GM18909 (cell line): ENCODE measurements at regions not wholly inside any gene's neighbourhood (a gene's known extent, or its start where the extent isn't known, plus 50 kb on each side); places are given as distances from the start of the nearest gene placed in this dataset.

Source experiments
- ATAC-seq: cut with Tn5 transposase; IDR thresholded peaks from one replicate; pipeline ENCODE4 v1.9.1; 2021; ENCODE audit warnings: mild to moderate bottlenecking; ENCODE audit not compliant: unreplicated experiment, poor library complexity

DNA sequence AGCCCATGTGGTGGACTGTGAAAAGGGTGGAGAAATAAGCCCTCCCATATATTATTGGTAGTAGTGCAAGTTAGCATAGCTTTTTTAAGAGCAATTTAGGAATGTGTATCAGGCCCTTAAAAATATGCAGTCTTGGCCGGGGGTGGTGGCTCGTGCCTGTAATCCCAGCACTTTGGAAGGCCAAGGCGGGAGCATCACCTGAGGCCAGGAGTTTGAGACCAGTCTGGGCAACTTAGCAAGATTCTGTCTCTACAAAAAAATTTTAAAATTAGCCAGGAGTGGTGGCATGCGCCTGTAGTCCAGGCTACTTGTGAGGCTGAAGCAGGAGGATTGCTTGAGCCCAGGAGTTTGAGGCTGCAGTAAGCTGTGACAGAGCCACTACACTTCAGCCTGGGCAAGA is 64.2 kb upstream of the BCAT1 start:
- ATAC-seq, result no peak

DNA sequence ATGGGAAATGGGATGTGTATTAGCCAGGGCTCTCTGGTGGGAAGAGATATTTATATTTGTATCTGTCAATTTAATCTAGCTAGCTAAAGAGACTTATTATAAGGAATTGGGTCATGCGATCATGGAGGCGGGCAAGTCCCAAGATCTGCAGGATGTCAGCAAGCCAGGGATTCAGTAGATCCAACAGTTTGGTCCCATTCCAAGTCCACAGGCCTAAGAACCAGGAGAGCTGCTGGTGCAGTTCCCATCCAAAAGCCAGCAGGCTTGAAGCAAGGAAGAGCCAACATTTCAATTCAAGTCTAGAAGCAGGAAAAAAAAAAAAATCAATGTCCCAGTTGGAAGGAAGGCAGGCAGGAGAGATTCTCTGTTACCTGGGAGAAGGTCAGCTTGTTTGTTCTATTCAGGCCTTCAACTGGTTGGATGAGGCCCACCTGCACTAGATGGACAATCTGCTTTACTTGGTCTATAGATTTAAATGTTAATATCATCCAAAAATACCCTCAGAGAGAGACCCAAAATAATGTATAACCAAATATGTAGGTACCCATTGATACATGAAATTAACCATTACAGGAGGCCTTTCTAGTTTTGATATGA is 60.7 kb upstream of the BCAT1 start:
- no peak for ATAC-seq

DNA sequence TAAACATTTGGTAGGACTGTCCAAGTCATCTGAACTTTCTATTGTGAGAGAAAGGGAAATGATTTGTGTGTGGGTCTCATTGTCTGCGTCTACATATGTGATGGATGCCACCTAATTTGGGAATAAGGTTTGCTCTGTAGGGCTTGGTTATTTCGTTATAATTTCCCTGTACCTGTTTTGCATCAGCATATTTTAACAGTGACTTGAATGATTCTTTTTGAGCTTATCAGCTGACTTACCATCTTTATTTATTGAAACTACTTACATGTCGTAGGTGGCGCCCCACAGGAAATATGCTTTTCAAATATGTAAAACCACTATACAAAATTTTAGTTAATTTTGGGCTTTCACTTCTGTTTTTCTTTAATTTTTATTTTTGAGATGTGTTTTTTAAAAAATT is 56.5 kb upstream of the BCAT1 start:
- peak; percentile 54 for ATAC-seq

GRCh38 chr12:25004447-25004846 is 55.5 kb upstream of the BCAT1 start:
- ATAC-seq, result no peak

- no peak for ATAC-seq
These were observed 52.4 kb upstream of the BCAT1 start for GRCh38 chr12:25001311-25001710.
